Fibroblast of villous mesenchyme (primary cell): ENCODE measurements at regions not wholly inside any gene's neighbourhood (a gene's known extent, or its start where the extent isn't known, plus 50 kb on each side); places are given as distances from the start of the nearest gene placed in this dataset.
A peak's percentile ranks its signal among the peaks of the same experiment; 100 is the strongest.

Experiments used
- DNase-seq: peaks from one replicate; pipeline ENCODE4 v3.0.0-alpha.2; 2010; ENCODE audit warnings: low read depth
- H3K4me3 ChIP-seq: 2 replicates; pipeline ENCODE4 v1.5.1; 2011; ENCODE audit warnings: low read depth, mild to moderate bottlenecking, low read length
- TF ChIP-seq, protein P1 (sequence below): IDR thresholded peaks from 2 replicates; pipeline ENCODE4 v1.5.1; 2012; ENCODE audit warnings: low read depth, mild to moderate bottlenecking, low read length; ENCODE audit not compliant: insufficient read depth

DNA sequence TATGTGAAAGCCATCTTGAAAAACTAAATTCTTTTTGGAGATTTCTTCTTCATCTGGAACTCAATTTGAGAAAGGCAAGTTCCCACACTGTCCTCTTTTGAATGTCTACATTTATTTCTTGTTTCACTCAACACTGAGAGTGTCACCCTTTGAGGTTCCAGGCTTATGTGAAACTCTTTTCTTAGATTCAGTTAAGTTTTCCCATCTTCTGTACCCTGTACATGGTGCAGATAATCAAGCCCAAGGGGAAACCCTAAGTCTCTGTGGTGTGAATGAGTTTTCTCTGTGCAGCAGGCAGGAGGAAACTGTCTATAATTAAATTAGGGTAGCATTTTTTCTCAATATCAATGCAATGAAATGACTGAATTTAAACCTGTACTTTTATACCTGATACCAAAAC is 72.3 kb upstream of the PRLR start:
- no peak overlapping the region for H3K4me3 ChIP-seq
- DNase-seq: no peak
- TF ChIP-seq, protein P1, sequence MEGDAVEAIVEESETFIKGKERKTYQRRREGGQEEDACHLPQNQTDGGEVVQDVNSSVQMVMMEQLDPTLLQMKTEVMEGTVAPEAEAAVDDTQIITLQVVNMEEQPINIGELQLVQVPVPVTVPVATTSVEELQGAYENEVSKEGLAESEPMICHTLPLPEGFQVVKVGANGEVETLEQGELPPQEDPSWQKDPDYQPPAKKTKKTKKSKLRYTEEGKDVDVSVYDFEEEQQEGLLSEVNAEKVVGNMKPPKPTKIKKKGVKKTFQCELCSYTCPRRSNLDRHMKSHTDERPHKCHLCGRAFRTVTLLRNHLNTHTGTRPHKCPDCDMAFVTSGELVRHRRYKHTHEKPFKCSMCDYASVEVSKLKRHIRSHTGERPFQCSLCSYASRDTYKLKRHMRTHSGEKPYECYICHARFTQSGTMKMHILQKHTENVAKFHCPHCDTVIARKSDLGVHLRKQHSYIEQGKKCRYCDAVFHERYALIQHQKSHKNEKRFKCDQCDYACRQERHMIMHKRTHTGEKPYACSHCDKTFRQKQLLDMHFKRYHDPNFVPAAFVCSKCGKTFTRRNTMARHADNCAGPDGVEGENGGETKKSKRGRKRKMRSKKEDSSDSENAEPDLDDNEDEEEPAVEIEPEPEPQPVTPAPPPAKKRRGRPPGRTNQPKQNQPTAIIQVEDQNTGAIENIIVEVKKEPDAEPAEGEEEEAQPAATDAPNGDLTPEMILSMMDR: no peak

DNA sequence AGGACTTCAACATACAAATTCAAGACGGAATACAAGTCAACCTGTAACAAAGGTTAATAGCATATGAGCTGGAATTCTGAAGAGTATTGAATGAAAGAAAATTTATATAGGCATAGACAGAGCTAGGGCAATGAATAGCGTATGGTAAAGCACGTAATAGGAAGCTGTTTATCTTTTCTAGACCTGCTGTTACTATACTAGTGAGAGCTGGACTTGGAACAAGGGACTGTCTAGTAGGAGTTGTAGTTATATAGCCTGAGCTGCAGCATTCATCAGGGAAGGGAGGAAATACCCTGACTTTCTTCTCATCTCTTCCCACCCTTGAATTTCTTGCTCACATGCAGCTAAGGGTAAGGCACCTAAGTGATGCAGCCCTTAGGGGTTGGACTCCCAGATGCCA is 67.5 kb upstream of the PRLR start:
- TF ChIP-seq, protein P1: no peak
- no peak overlapping the region for H3K4me3 ChIP-seq
- no peak for DNase-seq

DNA sequence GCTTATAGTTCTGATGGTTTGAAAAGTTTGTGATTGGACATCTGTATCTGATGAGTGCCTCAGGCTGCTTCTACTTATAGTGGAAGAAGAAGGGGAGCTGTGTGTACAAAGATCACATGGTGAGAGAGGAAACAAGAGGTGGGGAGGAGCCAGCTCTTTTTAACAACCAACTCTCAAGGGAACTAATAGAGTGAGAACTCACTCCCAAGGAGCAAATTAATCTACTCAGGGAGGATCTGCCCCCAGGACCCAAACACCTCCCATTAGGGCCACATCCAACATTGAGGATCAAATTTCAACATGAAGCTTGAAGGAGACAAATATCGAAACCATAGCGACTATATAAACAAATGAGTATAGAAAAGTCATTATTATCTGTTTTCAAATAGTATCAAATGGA is 64.7 kb upstream of the PRLR start:
- H3K4me3 ChIP-seq: no peak overlapping the region
- no peak for DNase-seq
- TF ChIP-seq, protein P1: no peak

DNA sequence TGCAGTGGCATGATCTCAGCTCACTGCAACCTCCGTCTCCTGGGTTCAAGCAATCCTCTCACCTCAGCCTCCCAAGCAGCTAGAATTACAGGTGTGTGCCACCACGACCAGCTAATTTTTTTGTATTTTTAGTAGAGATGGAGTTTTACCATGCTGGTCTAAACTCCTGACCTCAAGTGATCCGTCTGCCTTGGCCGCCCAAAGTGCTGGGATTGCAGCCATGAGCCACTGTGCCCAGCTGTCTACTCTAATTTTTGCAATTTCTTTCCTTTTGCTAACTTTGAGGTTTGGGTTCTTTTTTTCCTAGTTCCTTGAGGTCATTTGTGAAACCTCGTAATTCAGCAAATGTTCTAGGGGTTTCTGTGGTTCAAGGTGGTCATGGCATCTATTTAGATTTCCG is 63.7 kb upstream of the PRLR start:
- TF ChIP-seq, protein P1: no peak
- no peak for DNase-seq
- H3K4me3 ChIP-seq: no peak overlapping the region

DNA sequence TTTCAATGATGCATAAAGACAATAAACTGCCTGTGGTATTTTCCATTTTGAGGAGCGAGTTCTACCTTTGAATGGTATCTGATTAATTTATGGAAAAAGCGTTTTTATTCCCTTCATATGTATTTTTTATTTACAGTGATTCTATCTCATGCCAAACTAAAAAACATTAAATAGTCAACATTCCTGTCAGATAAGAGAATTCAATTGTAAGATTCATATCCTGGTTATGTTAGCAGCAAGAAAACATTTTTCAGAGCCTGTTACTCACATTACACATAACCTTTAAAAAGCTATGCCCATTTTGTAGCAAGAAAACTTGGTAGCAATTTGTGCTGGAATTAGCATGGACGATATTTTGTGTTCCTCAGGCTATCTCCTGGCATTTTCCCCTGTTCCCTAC is 55.1 kb upstream of the PRLR start:
- TF ChIP-seq, protein P1: no peak
- H3K4me3 ChIP-seq: no peak overlapping the region
- DNase-seq: no peak

DNA sequence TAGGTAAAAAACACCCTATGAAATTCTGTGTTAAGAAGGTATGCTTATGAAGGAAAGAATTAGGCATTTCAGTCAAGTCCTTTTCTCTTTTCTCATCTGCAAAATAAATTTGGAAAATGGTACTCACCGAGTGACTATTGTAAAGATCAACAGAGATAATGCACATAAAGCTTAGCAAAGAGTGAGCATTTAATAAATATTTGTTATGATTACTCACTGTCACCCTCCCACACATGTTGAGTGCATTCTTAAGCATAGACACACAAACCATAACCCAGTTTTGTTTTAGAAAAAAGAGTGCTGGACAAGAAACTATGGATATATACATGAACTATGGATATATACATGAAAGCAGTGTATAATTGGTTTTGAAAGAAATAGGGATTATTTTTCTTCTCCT is 54.7 kb upstream of the PRLR start:
- DNase-seq: peak; percentile 37
- no peak overlapping the region for H3K4me3 ChIP-seq

DNA sequence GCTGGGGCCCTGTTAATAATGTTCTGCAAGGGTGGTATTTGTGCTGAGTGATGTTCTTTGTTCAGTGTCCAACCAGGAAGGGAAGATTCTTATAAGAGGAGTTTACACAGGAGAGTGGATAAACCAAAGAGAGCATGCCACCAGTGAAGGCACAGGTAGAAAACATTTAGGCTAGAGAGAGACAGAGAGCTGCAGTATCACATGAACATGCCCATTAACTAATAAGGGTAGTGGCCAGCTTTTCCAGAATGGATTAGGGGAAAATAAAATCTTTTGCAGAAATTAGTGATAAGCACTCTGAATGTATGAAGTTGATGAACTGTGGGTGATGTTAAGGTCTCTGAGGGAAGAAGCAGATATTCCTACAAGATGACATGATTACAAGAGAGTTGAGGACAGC is 54.1 kb upstream of the PRLR start:
- TF ChIP-seq, protein P1: no peak
- no peak for DNase-seq
- H3K4me3 ChIP-seq: no peak overlapping the region

More for the DNA sequence above, 54.7 kb upstream of the PRLR start:
- TF ChIP-seq, protein P1: no peak
